CD14-positive monocyte (primary cell): ENCODE measurements at regions not wholly inside any gene's neighbourhood (a gene's known extent, or its start where the extent isn't known, plus 50 kb on each side); places are given as distances from the start of the nearest gene placed in this dataset.

Experiments
- DNase-seq, 3 donors: peaks; one replicate each; pipeline ENCODE4 v3.0.0-alpha.2; 2011 to 2022
- H2AFZ ChIP-seq: 2 replicates; pipeline ENCODE4 v1.6.0; 2012; ENCODE audit warnings: mild to moderate bottlenecking, low read depth, low read length, inconsistent platforms; ENCODE audit not compliant: insufficient read depth, poor library complexity, severe bottlenecking
- H3K27ac ChIP-seq, 2 donors: 1 replicate in 1 of 2; 2 replicates in 1 of 2; pipeline ENCODE4 v1.5.1; 2012 to 2013; ENCODE audit warnings: low read length in 2 of 2, control low read depth in 1 of 2, inconsistent platforms in 1 of 2, low read depth in 1 of 2, mild to moderate bottlenecking in 1 of 2
- H3K27me3 ChIP-seq, 2 donors: one replicate each; pipeline versions ENCODE4 v1.6.0 to v1.6.1; 2011 to 2013; ENCODE audit warnings: low read length in 2 of 2; ENCODE audit not compliant: control insufficient read depth in 2 of 2, insufficient read depth in 2 of 2
- H3K36me3 ChIP-seq, 2 donors: replicated peaks in 1 of 2; 1 replicate in 1 of 2; 2 replicates in 1 of 2; pipeline versions ENCODE4 v1.5.1 to v1.6.1; 2012 to 2013; ENCODE audit warnings: low read length in 2 of 2, control low read depth in 1 of 2, inconsistent platforms in 1 of 2, mild to moderate bottlenecking in 1 of 2; ENCODE audit not compliant: insufficient read depth in 2 of 2, control insufficient read depth in 1 of 2
- H3K4me1 ChIP-seq, 2 donors: 1 replicate in 1 of 2; 2 replicates in 1 of 2; pipeline versions ENCODE4 v1.5.1 to v1.6.1; 2012 to 2013; ENCODE audit warnings: low read length in 2 of 2, control low read depth in 1 of 2, inconsistent platforms in 1 of 2, mild to moderate bottlenecking in 1 of 2, moderate library complexity in 1 of 2; ENCODE audit not compliant: insufficient read depth in 2 of 2, control insufficient read depth in 1 of 2
- H3K4me2 ChIP-seq: replicated peaks from 2 replicates; pipeline ENCODE3; 2012; ENCODE audit warnings: low read length, moderate library complexity, mild to moderate bottlenecking; ENCODE audit not compliant: poor library complexity, severe bottlenecking; ENCODE audit errors: extremely low read depth
- H3K4me3 ChIP-seq, 3 experiments: fragments of 200-600 bp in 1 of 3; sonication (generic) in 1 of 3; replicated peaks in 1 of 3; 1 replicate in 2 of 3; 2 replicates in 1 of 3; pipeline ENCODE4 v1.5.1; 2011 to 2013; ENCODE audit warnings: low read length in 3 of 3, mild to moderate bottlenecking in 3 of 3, control low read depth in 2 of 3, low read depth in 2 of 3, inconsistent platforms in 1 of 3, moderate library complexity in 1 of 3
- H3K79me2 ChIP-seq: 2 replicates; pipeline ENCODE4 v1.6.0; 2012; ENCODE audit warnings: mild to moderate bottlenecking, control low read depth, inconsistent platforms, low read length, moderate library complexity; ENCODE audit not compliant: insufficient read depth
- H3K9ac ChIP-seq: 2 replicates; pipeline ENCODE4 v1.6.0; 2017; ENCODE audit warnings: low read length, mild to moderate bottlenecking; ENCODE audit not compliant: insufficient read depth, poor library complexity, severe bottlenecking
- H3K9me3 ChIP-seq, 2 donors: replicated peaks in 1 of 2; 1 replicate in 1 of 2; 2 replicates in 1 of 2; pipeline versions ENCODE4 v1.5.1 to v1.6.1; 2012 to 2013; ENCODE audit warnings: low read length in 2 of 2, control low read depth in 1 of 2; ENCODE audit not compliant: control insufficient read depth in 1 of 2, insufficient read depth in 1 of 2
- H4K20me1 ChIP-seq: 2 replicates; pipeline ENCODE4 v1.6.0; 2012; ENCODE audit warnings: mild to moderate bottlenecking, low read length, control low read depth, moderate library complexity; ENCODE audit not compliant: insufficient read depth
- H3K27ac Mint-ChIP-seq, 7 donors: one replicate each; pipeline ENCODE4 v1.8.0; 2020; ENCODE audit warnings: mild to moderate bottlenecking in 7 of 7, mixed read lengths in 7 of 7, moderate library complexity in 6 of 7, inconsistent platforms in 2 of 7
- H3K27me3 Mint-ChIP-seq, 3 donors: one replicate each; pipeline ENCODE4 v1.8.0; 2021 to 2022; ENCODE audit warnings: low read depth in 3 of 3, mild to moderate bottlenecking in 3 of 3, mixed read lengths in 3 of 3, moderate library complexity in 3 of 3, inconsistent platforms in 1 of 3
- H3K36me3 Mint-ChIP-seq, 2 donors: one replicate each; pipeline ENCODE4 v1.8.0; 2020; ENCODE audit warnings: mixed read lengths in 2 of 2, inconsistent platforms in 1 of 2, mild to moderate bottlenecking in 1 of 2
- H3K4me1 Mint-ChIP-seq: one replicate; pipeline ENCODE4 v1.8.0; 2020; ENCODE audit warnings: mild to moderate bottlenecking, mixed read lengths
- H3K4me3 Mint-ChIP-seq, 2 donors: one replicate each; pipeline ENCODE4 v1.8.0; 2020; ENCODE audit warnings: mild to moderate bottlenecking in 2 of 2, mixed read lengths in 2 of 2, moderate library complexity in 1 of 2
- H3K9me3 Mint-ChIP-seq, 7 donors: one replicate each; pipeline ENCODE4 v1.8.0; 2020 to 2022; ENCODE audit warnings: mixed read lengths in 7 of 7, mild to moderate bottlenecking in 6 of 7, moderate library complexity in 6 of 7, inconsistent platforms in 2 of 7
- CTCF ChIP-seq: fragments of 200-600 bp; IDR thresholded peaks from one replicate; pipeline ENCODE4 v1.8.0; 2022; ENCODE audit warnings: antibody characterized with exemption, mild to moderate bottlenecking
- WGBS: methylation state at CpG from one replicate; pipeline ENCODE4 v1.1.5; 2013; ENCODE audit warnings: missing lambda C conversion rate; ENCODE audit not compliant: insufficient coverage; 5-methylcytosine and 5-hydroxymethylcytosine counted together
- intact Hi-C, 2 donors: fragments of 100-400 bp; cut with micrococcal nuclease; formaldehyde crosslinking; loops; one replicate each; pipeline versions ENCODE4 v1.15.0 to v1.15.1; 2023

- H3K27me3 ChIP-seq, result no peaks in the 10 kb centered on the region
- H3K4me2 ChIP-seq, result no peak overlapping the region
- intact Hi-C loops, result no loop called here
- no peaks in the 10 kb centered on the region for H3K79me2 ChIP-seq
- H4K20me1 ChIP-seq, result no peaks in the 10 kb centered on the region
- H3K4me1 Mint-ChIP-seq, result no peaks in the 10 kb centered on the region
- no peak for TF ChIP-seq CTCF
- no peaks in the 10 kb centered on the region for H3K4me1 ChIP-seq
- no peak overlapping the region for H3K27ac Mint-ChIP-seq
- WGBS, result no CpG with 5 or more reads among the region's 2 CpGs
- H3K4me3 ChIP-seq, result no peak overlapping the region
- H3K9me3 Mint-ChIP-seq, result peaks cover 0 to 3% (median 2%) of the 10 kb centered on the region in 7 donors
- no peak for DNase-seq
- H2AFZ ChIP-seq, result no peak overlapping the region
- H3K36me3 ChIP-seq, result no peaks in the 10 kb centered on the region
- H3K9me3 ChIP-seq, result peaks cover 0 to 7% of the 10 kb centered on the region in 2 donors
- no peaks in the 10 kb centered on the region for H3K36me3 Mint-ChIP-seq
- H3K27me3 Mint-ChIP-seq, result peaks cover 0 to 1% (median 0%) of the 10 kb centered on the region in 3 donors
- H3K9ac ChIP-seq, result no peak overlapping the region
- H3K4me3 Mint-ChIP-seq, result no peak overlapping the region
- H3K27ac ChIP-seq, result no peak overlapping the region
These were observed 661.9 kb downstream of the SORCS1 start for GRCh38 chr10:106502641-106503040.

- H3K4me1 ChIP-seq, result no peaks in the 10 kb centered on the region
- DNase-seq, result no peak
- no peaks in the 10 kb centered on the region for H3K79me2 ChIP-seq
- H3K4me3 ChIP-seq, result no peak overlapping the region
- H3K27ac ChIP-seq, result no peak overlapping the region
- no peaks in the 10 kb centered on the region for H4K20me1 ChIP-seq
- intact Hi-C loops, result no loop called here
- no peak for TF ChIP-seq CTCF
- no peak overlapping the region for H2AFZ ChIP-seq
- H3K9ac ChIP-seq, result no peak overlapping the region
- no peak overlapping the region for H3K4me3 Mint-ChIP-seq
- H3K4me2 ChIP-seq, result no peak overlapping the region
- no peaks in the 10 kb centered on the region for H3K36me3 Mint-ChIP-seq
- no peak overlapping the region for H3K27ac Mint-ChIP-seq
- no peaks in the 10 kb centered on the region for H3K36me3 ChIP-seq
- H3K4me1 Mint-ChIP-seq, result no peaks in the 10 kb centered on the region
- H3K27me3 ChIP-seq, result no peaks in the 10 kb centered on the region
- H3K9me3 Mint-ChIP-seq, result peaks cover 0 to 4% (median 0%) of the 10 kb centered on the region in 7 donors
- peaks cover 0 to 1% (median 0%) of the 10 kb centered on the region in 3 donors for H3K27me3 Mint-ChIP-seq
- peaks cover 0 to 7% of the 10 kb centered on the region in 2 donors for H3K9me3 ChIP-seq
These were observed 663.5 kb downstream of the SORCS1 start for GRCh38 chr10:106500925-106501525.
